ENCODE measurements at regions not wholly inside any gene's neighbourhood (a gene's known extent, or its start where the extent isn't known, plus 50 kb on each side); places are given as distances from the start of the nearest gene placed in this dataset.
"Not testable (repeated sequence)": the region's sequence is repeated elsewhere in the genome, so short reads cannot be mapped to it uniquely, and the experiment has no call there.

DNA sequence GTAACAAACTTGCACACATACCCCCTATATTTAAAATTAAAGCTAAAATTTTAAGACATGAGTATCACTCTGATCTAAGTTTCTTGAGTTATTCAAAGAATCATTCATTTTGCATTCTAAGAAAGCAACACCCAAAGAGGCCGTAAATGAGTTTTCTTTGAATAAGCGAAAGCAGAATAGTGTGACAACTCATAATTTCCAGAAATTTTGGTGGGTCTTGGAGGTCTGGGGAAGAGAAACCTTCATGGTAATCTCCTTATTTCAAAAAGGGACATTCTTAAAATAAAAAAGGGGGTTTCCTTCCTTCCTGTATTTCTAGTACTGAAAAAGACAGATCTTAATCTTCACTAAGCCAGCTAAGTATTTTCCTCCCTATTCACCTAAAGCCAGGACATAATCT lies 147.0 kb upstream of the PABPC3 start:
- H3K9me3 ChIP-seq (ENCODE audit: control insufficient read depth in 2 of 2, low read length in 2 of 2); H3K36me3 ChIP-seq (ENCODE audit: control insufficient read depth, insufficient read depth, low read length); ATAC-seq (ENCODE audit: low read depth in 2 of 2); H3K9me3 Mint-ChIP-seq; H3K27ac ChIP-seq (ENCODE audit: insufficient read depth, low read length, poor library complexity, severe bottlenecking); H3K4me1 ChIP-seq (ENCODE audit: control insufficient read depth, insufficient read depth, low read length, poor library complexity, severe bottlenecking); H3K36me3 Mint-ChIP-seq; H3K4me3 ChIP-seq (ENCODE audit: low read depth, low read length); H3K27me3 ChIP-seq (ENCODE audit: control insufficient read depth, insufficient read depth, low read length): not testable (repeated sequence)
- peak in 1 of 3 donors; percentile 24 for DNase-seq
- Mint-ChIP-seq H3K4me1 (peaks cover 6 to 22% (median 7%) of the 10 kb centered on the region in 4 donors), H3K27ac (peak overlapping the region in 1 of 3 donors; percentile 5), H3K4me3 (peak overlapping the region in 1 of 4 donors; percentile 0), H3K27me3 (peaks cover 13% of the 10 kb centered on the region)

DNA sequence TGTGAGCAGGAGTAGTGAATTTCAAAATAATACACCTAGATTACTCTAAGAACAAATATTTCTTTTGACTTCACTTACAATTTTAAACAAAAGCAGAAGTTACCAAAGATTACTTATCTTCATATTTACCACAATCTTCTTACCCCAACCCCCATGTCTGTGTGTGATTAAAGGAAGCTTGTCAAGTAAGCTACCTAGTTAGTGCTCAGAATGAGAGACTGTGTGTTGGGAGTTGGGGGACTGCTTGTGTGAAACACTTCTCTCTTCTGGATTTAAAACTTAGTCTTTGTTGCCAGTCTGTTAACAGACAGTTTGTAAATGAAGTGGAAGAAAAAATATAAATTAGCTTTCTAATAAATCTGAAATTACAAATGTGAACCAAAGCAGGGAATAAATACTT lies 145.3 kb upstream of the PABPC3 start:
- Mint-ChIP-seq H3K27me3 (peaks cover 13% of the 10 kb centered on the region), H3K4me1 (peaks cover 6 to 22% (median 7%) of the 10 kb centered on the region in 4 donors)
- H3K4me3 Mint-ChIP-seq; H3K4me1 ChIP-seq (ENCODE audit: control insufficient read depth, insufficient read depth, low read length, poor library complexity, severe bottlenecking); ATAC-seq (ENCODE audit: low read depth in 2 of 2); H3K36me3 ChIP-seq (ENCODE audit: control insufficient read depth, insufficient read depth, low read length); H3K4me3 ChIP-seq (ENCODE audit: low read depth, low read length); H3K27me3 ChIP-seq (ENCODE audit: control insufficient read depth, insufficient read depth, low read length); H3K9me3 Mint-ChIP-seq; H3K9me3 ChIP-seq (ENCODE audit: control insufficient read depth in 2 of 2, low read length in 2 of 2); DNase-seq; H3K27ac Mint-ChIP-seq; H3K27ac ChIP-seq (ENCODE audit: insufficient read depth, low read length, poor library complexity, severe bottlenecking); H3K36me3 Mint-ChIP-seq: not testable (repeated sequence)

DNA sequence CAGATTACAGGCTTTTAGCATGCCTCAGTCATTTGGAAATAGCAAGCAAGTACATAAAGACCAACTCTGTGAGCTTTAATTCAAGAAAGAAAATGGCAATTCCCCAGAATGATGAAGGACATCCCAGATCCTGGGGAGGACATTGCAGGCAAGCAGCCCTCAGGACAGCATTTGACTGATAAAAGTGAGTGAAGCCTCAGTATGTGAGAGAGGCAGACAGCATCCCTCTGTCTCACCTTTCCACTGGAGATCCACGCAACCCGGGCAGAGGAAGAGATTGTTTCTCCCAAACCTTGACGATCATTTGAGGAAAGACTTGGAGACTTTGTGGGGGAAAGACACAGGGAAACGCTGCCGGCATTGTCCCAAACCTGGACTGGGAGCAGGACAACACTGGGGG lies 128.0 kb upstream of the PABPC3 start:
- H3K27me3 Mint-ChIP-seq = peaks cover 12% of the 10 kb centered on the region
- H3K36me3 Mint-ChIP-seq; DNase-seq; H3K4me1 ChIP-seq (ENCODE audit: control insufficient read depth, insufficient read depth, low read length, poor library complexity, severe bottlenecking); H3K4me3 Mint-ChIP-seq; H3K27ac Mint-ChIP-seq; ATAC-seq (ENCODE audit: low read depth in 2 of 2); H3K27ac ChIP-seq (ENCODE audit: insufficient read depth, low read length, poor library complexity, severe bottlenecking); H3K4me3 ChIP-seq (ENCODE audit: low read depth, low read length); H3K36me3 ChIP-seq (ENCODE audit: control insufficient read depth, insufficient read depth, low read length); H3K9me3 ChIP-seq (ENCODE audit: control insufficient read depth in 2 of 2, low read length in 2 of 2); H3K4me1 Mint-ChIP-seq; H3K27me3 ChIP-seq (ENCODE audit: control insufficient read depth, insufficient read depth, low read length); H3K9me3 Mint-ChIP-seq: not testable (repeated sequence)

DNA sequence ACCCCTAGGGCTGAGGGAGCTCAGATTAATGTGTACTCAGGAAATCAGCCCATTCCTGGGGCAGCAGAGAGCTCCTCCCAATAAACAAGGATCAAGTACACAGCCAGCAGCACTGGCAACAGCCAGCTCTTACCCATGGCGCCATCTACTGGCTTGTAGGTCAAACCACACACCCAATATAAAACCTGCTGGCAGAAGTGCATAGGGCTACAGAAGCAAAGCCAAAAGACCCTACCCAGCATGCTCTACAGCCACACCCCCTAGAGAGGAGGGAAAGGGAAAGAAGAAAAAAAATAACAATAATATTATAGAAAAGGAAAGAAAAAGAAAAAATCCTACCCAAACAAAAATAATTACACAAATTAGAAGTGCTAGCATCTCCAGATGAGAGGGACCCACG lies 127.5 kb upstream of the PABPC3 start:
- H3K4me3 ChIP-seq (ENCODE audit: low read depth, low read length); H3K36me3 Mint-ChIP-seq; H3K36me3 ChIP-seq (ENCODE audit: control insufficient read depth, insufficient read depth, low read length); H3K27me3 ChIP-seq (ENCODE audit: control insufficient read depth, insufficient read depth, low read length); H3K9me3 Mint-ChIP-seq; ATAC-seq (ENCODE audit: low read depth in 2 of 2); H3K4me1 ChIP-seq (ENCODE audit: control insufficient read depth, insufficient read depth, low read length, poor library complexity, severe bottlenecking); DNase-seq; H3K9me3 ChIP-seq (ENCODE audit: control insufficient read depth in 2 of 2, low read length in 2 of 2); H3K27ac ChIP-seq (ENCODE audit: insufficient read depth, low read length, poor library complexity, severe bottlenecking); H3K4me3 Mint-ChIP-seq; H3K4me1 Mint-ChIP-seq: not testable (repeated sequence)
- Mint-ChIP-seq H3K27me3 (peaks cover 12% of the 10 kb centered on the region), H3K27ac (peak overlapping the region in 1 of 3 donors; percentile 23)

DNA sequence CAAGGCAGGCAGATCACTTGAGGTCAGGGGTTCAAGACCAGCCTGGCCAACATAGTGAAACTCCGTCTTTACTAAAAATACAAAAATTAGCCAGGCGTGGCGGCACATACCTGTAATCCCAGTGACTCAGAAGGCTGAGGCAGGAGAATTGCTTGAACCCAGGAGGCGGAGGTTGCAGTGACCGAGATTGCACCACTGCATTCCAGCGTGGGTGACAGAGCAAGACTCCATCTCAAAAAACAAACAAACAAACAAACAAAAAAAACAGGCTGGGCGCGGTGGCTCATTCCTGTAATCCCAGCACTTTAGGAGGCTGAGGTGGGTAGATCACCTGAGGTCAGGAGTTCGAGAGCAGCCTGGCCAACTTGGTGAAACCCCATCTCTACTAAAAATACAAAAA lies 122.8 kb upstream of the PABPC3 start:
- not testable (repeated sequence) for ATAC-seq (ENCODE audit: low read depth in 2 of 2); H3K36me3 Mint-ChIP-seq; H3K9me3 ChIP-seq (ENCODE audit: control insufficient read depth in 2 of 2, low read length in 2 of 2); H3K4me1 Mint-ChIP-seq; H3K9me3 Mint-ChIP-seq; H3K4me1 ChIP-seq (ENCODE audit: control insufficient read depth, insufficient read depth, low read length, poor library complexity, severe bottlenecking); H3K27ac ChIP-seq (ENCODE audit: insufficient read depth, low read length, poor library complexity, severe bottlenecking); H3K4me3 Mint-ChIP-seq; DNase-seq; H3K36me3 ChIP-seq (ENCODE audit: control insufficient read depth, insufficient read depth, low read length); H3K4me3 ChIP-seq (ENCODE audit: low read depth, low read length); H3K27ac Mint-ChIP-seq; H3K27me3 ChIP-seq (ENCODE audit: control insufficient read depth, insufficient read depth, low read length)
- peaks cover 24% of the 10 kb centered on the region for H3K27me3 Mint-ChIP-seq

DNA sequence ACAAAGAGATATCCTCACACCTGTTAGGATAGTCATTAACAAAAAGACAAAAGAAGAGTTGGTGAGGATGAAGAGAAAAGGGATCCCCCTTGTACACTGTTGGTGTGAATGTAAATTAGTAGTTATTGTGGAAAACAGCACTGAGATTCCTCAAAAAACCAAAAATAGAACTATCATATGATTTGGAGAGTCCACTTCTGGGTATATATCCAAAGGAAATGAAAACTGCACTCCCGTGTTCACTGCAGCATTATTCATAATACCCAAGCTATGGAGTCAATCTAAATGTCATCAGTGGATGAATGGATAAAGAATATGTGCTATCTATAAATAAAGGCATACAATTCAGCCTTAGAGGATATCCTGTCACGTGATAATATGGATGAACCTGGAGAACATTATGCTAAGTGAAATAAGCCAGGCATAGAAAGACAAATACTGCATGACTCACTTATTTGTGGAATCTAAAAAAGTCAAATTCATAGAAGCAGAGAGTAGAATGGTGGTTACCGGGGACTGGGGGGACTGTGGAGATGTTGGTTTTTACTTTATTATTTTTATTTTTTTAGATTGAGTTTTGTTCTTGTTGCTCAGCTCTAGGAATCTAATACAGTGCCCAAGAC lies 114.6 kb upstream of the PABPC3 start:
- not testable (repeated sequence) for H3K4me3 ChIP-seq (ENCODE audit: low read depth, low read length); H3K27me3 ChIP-seq (ENCODE audit: control insufficient read depth, insufficient read depth, low read length); H3K4me1 ChIP-seq (ENCODE audit: control insufficient read depth, insufficient read depth, low read length, poor library complexity, severe bottlenecking); H3K4me1 Mint-ChIP-seq; H3K27ac ChIP-seq (ENCODE audit: insufficient read depth, low read length, poor library complexity, severe bottlenecking); H3K9me3 ChIP-seq (ENCODE audit: control insufficient read depth in 2 of 2, low read length in 2 of 2); H3K36me3 ChIP-seq (ENCODE audit: control insufficient read depth, insufficient read depth, low read length); DNase-seq; ATAC-seq (ENCODE audit: low read depth in 2 of 2); H3K9me3 Mint-ChIP-seq; H3K27ac Mint-ChIP-seq; H3K36me3 Mint-ChIP-seq
- Mint-ChIP-seq H3K4me3 (peak overlapping the region in 1 of 4 donors; percentile 22), H3K27me3 (peaks cover 33% of the 10 kb centered on the region)

DNA sequence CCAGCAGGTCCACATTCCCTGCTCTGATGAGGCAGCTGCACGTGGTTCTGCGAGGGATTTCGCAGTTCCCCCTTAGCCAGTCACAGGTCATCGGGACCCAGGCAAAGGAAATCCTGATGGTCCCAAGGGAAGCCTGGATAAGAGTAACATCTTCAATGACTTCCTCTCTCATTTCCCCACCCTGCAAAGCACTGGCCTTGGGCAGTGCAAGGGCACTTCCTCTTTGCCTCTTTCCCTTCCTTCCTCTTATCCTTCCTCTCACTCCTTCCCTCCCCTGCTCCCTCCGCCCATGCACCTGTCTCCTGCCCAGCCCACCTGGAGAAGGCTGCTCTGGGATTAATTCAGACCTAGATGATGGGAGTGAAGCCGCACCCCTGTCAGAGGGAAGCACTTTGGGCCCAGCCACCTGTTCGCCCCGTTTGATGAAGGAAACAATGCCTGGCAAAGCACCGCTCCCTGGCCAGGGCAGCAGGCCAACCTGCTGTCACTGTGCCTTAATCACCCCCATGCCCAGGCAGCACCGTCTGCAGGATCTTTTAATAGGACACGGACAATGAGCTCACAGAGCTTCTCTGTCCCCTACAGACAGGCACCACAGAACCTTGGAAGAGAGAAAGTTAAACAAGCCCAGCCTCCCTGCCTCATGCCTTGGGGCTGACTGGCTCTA lies 113.5 kb upstream of the PABPC3 start:
- H3K36me3 ChIP-seq (ENCODE audit: control insufficient read depth, insufficient read depth, low read length) = no peaks in the 10 kb centered on the region
- no peak overlapping the region for H3K4me3 ChIP-seq (ENCODE audit: low read depth, low read length)
- no peaks in the 10 kb centered on the region for H3K9me3 ChIP-seq (ENCODE audit: control insufficient read depth in 2 of 2, low read length in 2 of 2)
- no peak overlapping the region for H3K4me3 Mint-ChIP-seq
- H3K4me1 Mint-ChIP-seq = no peaks in the 10 kb centered on the region
- no peaks in the 10 kb centered on the region for H3K36me3 Mint-ChIP-seq
- H3K27me3 Mint-ChIP-seq = peaks cover 31% of the 10 kb centered on the region
- ATAC-seq (ENCODE audit: low read depth in 2 of 2) = no peak
- no peak for DNase-seq
- H3K27ac Mint-ChIP-seq = no peak overlapping the region
- peaks cover 2% of the 10 kb centered on the region for H3K27me3 ChIP-seq (ENCODE audit: control insufficient read depth, insufficient read depth, low read length)
- no peaks in the 10 kb centered on the region for H3K4me1 ChIP-seq (ENCODE audit: control insufficient read depth, insufficient read depth, low read length, poor library complexity, severe bottlenecking)
- H3K9me3 Mint-ChIP-seq = peaks cover 0 to 2% (median 0%) of the 10 kb centered on the region in 7 donors
- no peak overlapping the region for H3K27ac ChIP-seq (ENCODE audit: insufficient read depth, low read length, poor library complexity, severe bottlenecking)

DNA sequence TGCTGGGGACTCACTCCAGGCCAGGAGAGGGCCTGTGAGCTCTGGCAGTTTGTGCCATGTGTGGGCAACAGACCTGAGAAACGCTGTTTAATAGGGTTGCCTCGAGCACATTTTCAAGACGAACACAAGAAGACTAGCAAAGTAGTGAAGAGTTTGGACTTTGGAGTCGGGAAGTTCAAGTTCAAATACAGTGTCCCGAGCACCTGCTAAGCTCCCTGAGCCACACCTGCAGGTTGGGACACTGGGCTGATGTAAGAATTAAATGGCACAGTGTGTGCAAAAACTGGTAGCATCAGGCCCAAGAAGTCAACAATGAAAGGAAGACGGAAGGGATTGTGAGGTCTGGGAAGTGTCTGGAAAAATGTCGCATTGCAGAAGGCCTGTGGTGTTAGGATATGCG lies 112.8 kb upstream of the PABPC3 start:
- no peak overlapping the region for H3K27ac ChIP-seq (ENCODE audit: insufficient read depth, low read length, poor library complexity, severe bottlenecking)
- Mint-ChIP-seq H3K9me3 (peaks cover 0 to 2% (median 0%) of the 10 kb centered on the region in 7 donors), H3K27ac (no peak overlapping the region), H3K4me3 (no peak overlapping the region), H3K4me1 (no peaks in the 10 kb centered on the region), H3K36me3 (no peaks in the 10 kb centered on the region), H3K27me3 (peaks cover 36% of the 10 kb centered on the region)
- ATAC-seq (ENCODE audit: low read depth in 2 of 2) = no peak
- H3K9me3 ChIP-seq (ENCODE audit: control insufficient read depth in 2 of 2, low read length in 2 of 2) = no peaks in the 10 kb centered on the region
- no peaks in the 10 kb centered on the region for H3K36me3 ChIP-seq (ENCODE audit: control insufficient read depth, insufficient read depth, low read length)
- no peak overlapping the region for H3K4me3 ChIP-seq (ENCODE audit: low read depth, low read length)
- peaks cover 2% of the 10 kb centered on the region for H3K27me3 ChIP-seq (ENCODE audit: control insufficient read depth, insufficient read depth, low read length)
- no peaks in the 10 kb centered on the region for H3K4me1 ChIP-seq (ENCODE audit: control insufficient read depth, insufficient read depth, low read length, poor library complexity, severe bottlenecking)
- DNase-seq = no peak
